Hippocampal formation (tissue), 2 donors: ENCODE measurements at regions not wholly inside any gene's neighbourhood (a gene's known extent, or its start where the extent isn't known, plus 50 kb on each side); places are given as distances from the start of the nearest gene placed in this dataset.
A peak's percentile ranks its signal among the peaks of the same experiment; 100 is the strongest.
"Not testable (repeated sequence)": the region's sequence is repeated elsewhere in the genome, so short reads cannot be mapped to it uniquely, and the experiment has no call there.

Experiments used
- DNase-seq, 2 donors: peaks; one replicate each; lab custom pipeline; 2025; lab: John Stamatoyannopoulos, UW

GRCh38 chr10:33781606-33782395 is 447.3 kb upstream of the NRP1 start:
- no peak for DNase-seq

GRCh38 chr10:33780961-33781360 is 446.5 kb upstream of the NRP1 start:
- DNase-seq = no peak

- DNase-seq = no peak
Observed at GRCh38 chr10:33777223-33777622, 442.8 kb upstream of the NRP1 start.

GRCh38 chr10:33776419-33777070 is 442.1 kb upstream of the NRP1 start:
- no peak for DNase-seq

GRCh38 chr10:33774857-33775256 is 440.4 kb upstream of the NRP1 start:
- no peak for DNase-seq

- DNase-seq = no peak
Observed at GRCh38 chr10:33773886-33774480, 439.5 kb upstream of the NRP1 start.

GRCh38 chr10:33773253-33773573 is 438.7 kb upstream of the NRP1 start:
- no peak for DNase-seq

- peak in 1 of 2 donors; percentile 43 for DNase-seq
Observed at GRCh38 chr10:33772370-33773252, 438.1 kb upstream of the NRP1 start.

- not testable (repeated sequence) for DNase-seq
Observed at GRCh38 chr10:33771856-33772255, 437.4 kb upstream of the NRP1 start.

- DNase-seq = no peak
Observed at GRCh38 chr10:33764694-33765185, 430.3 kb upstream of the NRP1 start.

GRCh38 chr10:33760056-33760943 is 425.8 kb upstream of the NRP1 start:
- DNase-seq = no peak

- DNase-seq = no peak
Observed at GRCh38 chr10:33759191-33759590, 424.7 kb upstream of the NRP1 start.

- no peak for DNase-seq
Observed at GRCh38 chr10:33758299-33758698, 423.8 kb upstream of the NRP1 start.

- DNase-seq = no peak
Observed at GRCh38 chr10:33754052-33754451, 419.6 kb upstream of the NRP1 start.

GRCh38 chr10:33753389-33753788 is 418.9 kb upstream of the NRP1 start:
- no peak for DNase-seq

- DNase-seq = no peak
Observed at GRCh38 chr10:33749790-33750189, 415.3 kb upstream of the NRP1 start.

GRCh38 chr10:33749067-33749735 is 414.7 kb upstream of the NRP1 start:
- no peak for DNase-seq

- DNase-seq = no peak
Observed at GRCh38 chr10:33746836-33747268, 412.4 kb upstream of the NRP1 start.

- no peak for DNase-seq
Observed at GRCh38 chr10:33746186-33746585, 411.7 kb upstream of the NRP1 start.

- no peak for DNase-seq
Observed at GRCh38 chr10:33743429-33743857, 409.0 kb upstream of the NRP1 start.
